ENCODE measurements at regions not wholly inside any gene's neighbourhood (a gene's known extent, or its start where the extent isn't known, plus 50 kb on each side); places are given as distances from the start of the nearest gene placed in this dataset.

DNA sequence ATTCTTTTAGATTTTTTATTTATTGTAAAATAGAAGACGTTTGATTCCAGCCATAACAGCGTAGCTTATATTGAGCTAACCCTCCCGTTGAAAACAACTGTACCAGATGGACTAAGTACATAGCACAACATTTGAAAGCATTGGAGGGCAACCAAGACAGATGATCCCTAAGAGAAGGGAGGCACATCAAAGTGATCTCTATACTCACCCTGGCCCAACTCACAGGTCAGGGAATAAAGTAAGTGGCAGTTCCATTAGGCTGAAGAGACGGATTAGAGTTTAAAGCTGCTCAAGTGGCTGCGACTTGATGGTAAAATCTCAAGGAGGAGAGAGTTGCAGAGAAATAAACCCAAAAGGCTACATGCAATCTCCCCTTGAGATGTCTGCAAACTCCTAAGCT is 65.1 kb upstream of the ITM2B start:
- TF ChIP-seq CTCF (IDR thresholded peaks at IDR 0.05; ENCODE audit: low read length) (no peak), EZH2 (IDR thresholded peaks at IDR 0.05; ENCODE audit: borderline replicate concordance, low read length) (no peak)
